ENCODE measurements at regions not wholly inside any gene's neighbourhood (a gene's known extent, or its start where the extent isn't known, plus 50 kb on each side); places are given as distances from the start of the nearest gene placed in this dataset.
"Not testable (repeated sequence)": the region's sequence is repeated elsewhere in the genome, so short reads cannot be mapped to it uniquely, and the experiment has no call there.

DNA sequence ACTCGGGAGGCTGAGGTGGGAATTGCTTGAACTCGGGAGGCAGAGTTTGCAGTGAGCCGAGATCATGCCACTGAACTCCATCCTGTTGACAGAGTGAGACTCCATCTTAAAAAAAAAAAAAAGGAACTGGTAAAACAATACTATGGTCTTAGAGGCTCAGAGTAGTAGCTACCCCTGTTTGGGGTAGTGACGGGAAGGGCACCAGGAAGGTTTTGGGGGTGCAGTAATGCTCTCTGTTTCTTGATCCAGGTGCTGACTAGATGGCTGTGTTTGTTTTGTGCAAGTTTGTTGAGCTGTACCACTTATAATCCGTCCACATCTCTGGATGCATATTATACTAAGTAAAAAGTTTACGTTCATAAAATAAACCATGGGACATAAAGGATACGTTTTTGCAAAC, 765.8 kb upstream of the TPTE start:
- H3K27me3 ChIP-seq: no peaks in the 10 kb centered on the region
- 54 to 64% (median 60%) methylated on average over 7 of the region's 7 CpGs for WGBS, 5 donors
- no peaks in the 10 kb centered on the region for H3K36me3 ChIP-seq
- no peak overlapping the region for H3K4me3 ChIP-seq
- no peaks in the 10 kb centered on the region for H3K4me1 ChIP-seq
- DNase-seq: no peak
- peaks cover 4 to 76% (median 50%) of the 10 kb centered on the region in 4 donors for H3K9me3 ChIP-seq
- TF ChIP-seq EP300 (IDR thresholded peaks at IDR 0.05) (no peak), POLR2A (IDR thresholded peaks at IDR 0.05) (no peak), POLR2AphosphoS5 (IDR thresholded peaks at IDR 0.05) (no peak)
- TF ChIP-seq, protein P1, sequence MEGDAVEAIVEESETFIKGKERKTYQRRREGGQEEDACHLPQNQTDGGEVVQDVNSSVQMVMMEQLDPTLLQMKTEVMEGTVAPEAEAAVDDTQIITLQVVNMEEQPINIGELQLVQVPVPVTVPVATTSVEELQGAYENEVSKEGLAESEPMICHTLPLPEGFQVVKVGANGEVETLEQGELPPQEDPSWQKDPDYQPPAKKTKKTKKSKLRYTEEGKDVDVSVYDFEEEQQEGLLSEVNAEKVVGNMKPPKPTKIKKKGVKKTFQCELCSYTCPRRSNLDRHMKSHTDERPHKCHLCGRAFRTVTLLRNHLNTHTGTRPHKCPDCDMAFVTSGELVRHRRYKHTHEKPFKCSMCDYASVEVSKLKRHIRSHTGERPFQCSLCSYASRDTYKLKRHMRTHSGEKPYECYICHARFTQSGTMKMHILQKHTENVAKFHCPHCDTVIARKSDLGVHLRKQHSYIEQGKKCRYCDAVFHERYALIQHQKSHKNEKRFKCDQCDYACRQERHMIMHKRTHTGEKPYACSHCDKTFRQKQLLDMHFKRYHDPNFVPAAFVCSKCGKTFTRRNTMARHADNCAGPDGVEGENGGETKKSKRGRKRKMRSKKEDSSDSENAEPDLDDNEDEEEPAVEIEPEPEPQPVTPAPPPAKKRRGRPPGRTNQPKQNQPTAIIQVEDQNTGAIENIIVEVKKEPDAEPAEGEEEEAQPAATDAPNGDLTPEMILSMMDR (IDR thresholded peaks at IDR 0.05): no peak
- intact Hi-C loops (cut with DNase I; ENCODE audit: low total_unique reads): no loop called here
- no peak overlapping the region for H3K27ac ChIP-seq

- intact Hi-C loops (cut with DNase I; ENCODE audit: low total_unique reads): no loop called here
- no peak for DNase-seq
- 71 to 76% (median 75%) methylated on average over 9 of the region's 9 CpGs for WGBS, 5 donors
- Histone ChIP-seq H3K27ac (no peak overlapping the region), H3K36me3 (no peaks in the 10 kb centered on the region), H3K9me3 (peaks cover 4 to 77% (median 47%) of the 10 kb centered on the region in 4 donors), H3K4me3 (no peak overlapping the region), H3K27me3 (no peaks in the 10 kb centered on the region), H3K4me1 (no peaks in the 10 kb centered on the region)
- TF ChIP-seq POLR2AphosphoS5 (IDR thresholded peaks at IDR 0.05) (no peak), EP300 (IDR thresholded peaks at IDR 0.05) (no peak), POLR2A (IDR thresholded peaks at IDR 0.05) (no peak)
- TF ChIP-seq, protein P1 (IDR thresholded peaks at IDR 0.05): no peak
Observed at GRCh38 chr21:9756677-9757076, 764.7 kb upstream of the TPTE start.

DNA sequence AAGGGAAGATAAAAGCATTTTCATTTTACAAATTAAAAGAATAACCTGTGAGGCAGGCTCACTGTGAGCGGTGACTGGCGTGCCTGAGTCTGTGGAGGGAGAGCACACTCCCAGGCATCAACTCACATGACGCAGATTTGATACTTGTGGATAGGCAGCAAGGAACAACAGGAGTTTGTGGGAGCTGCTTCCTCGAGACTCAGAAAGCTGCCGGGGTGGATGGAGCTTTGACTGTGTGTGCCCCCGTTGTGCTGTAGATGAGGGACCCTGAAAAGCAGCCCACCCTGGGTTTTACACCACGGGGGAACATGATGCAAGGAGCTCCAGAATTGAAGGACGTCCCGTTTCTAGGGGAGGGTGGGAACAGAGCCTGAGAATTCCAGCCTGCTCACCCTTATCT, 764.3 kb upstream of the TPTE start:
- H3K27ac ChIP-seq; H3K36me3 ChIP-seq; H3K4me1 ChIP-seq; H3K4me3 ChIP-seq; H3K27me3 ChIP-seq; intact Hi-C loops (cut with DNase I; ENCODE audit: low total_unique reads); DNase-seq: not testable (repeated sequence)
- 55 to 66% (median 61%) methylated on average over 9 of the region's 9 CpGs for WGBS, 5 donors
- H3K9me3 ChIP-seq: peaks cover 4 to 72% (median 47%) of the 10 kb centered on the region in 4 donors

- DNase-seq; H3K27me3 ChIP-seq; H3K4me1 ChIP-seq; intact Hi-C loops (cut with DNase I; ENCODE audit: low total_unique reads); H3K36me3 ChIP-seq; H3K27ac ChIP-seq; H3K4me3 ChIP-seq: not testable (repeated sequence)
- H3K9me3 ChIP-seq: peaks cover 4 to 68% (median 49%) of the 10 kb centered on the region in 4 donors
- 74 to 86% (median 80%) methylated on average over 9 of the region's 9 CpGs for WGBS, 5 donors
Observed at GRCh38 chr21:9757572-9757971, 763.8 kb upstream of the TPTE start.

- 51 to 65% (median 62%) methylated on average over 6 of the region's 6 CpGs for WGBS, 5 donors
- H3K4me1 ChIP-seq: no peaks in the 10 kb centered on the region
- DNase-seq: no peak
- peaks cover 4 to 68% (median 50%) of the 10 kb centered on the region in 4 donors for H3K9me3 ChIP-seq
- TF ChIP-seq, protein P1 (IDR thresholded peaks at IDR 0.05): no peak
- no peak overlapping the region for H3K4me3 ChIP-seq
- no peak overlapping the region for H3K27ac ChIP-seq
- no peaks in the 10 kb centered on the region for H3K27me3 ChIP-seq
- intact Hi-C loops (cut with DNase I; ENCODE audit: low total_unique reads): no loop called here
- no peaks in the 10 kb centered on the region for H3K36me3 ChIP-seq
Observed at GRCh38 chr21:9758141-9758540, 763.2 kb upstream of the TPTE start.

DNA sequence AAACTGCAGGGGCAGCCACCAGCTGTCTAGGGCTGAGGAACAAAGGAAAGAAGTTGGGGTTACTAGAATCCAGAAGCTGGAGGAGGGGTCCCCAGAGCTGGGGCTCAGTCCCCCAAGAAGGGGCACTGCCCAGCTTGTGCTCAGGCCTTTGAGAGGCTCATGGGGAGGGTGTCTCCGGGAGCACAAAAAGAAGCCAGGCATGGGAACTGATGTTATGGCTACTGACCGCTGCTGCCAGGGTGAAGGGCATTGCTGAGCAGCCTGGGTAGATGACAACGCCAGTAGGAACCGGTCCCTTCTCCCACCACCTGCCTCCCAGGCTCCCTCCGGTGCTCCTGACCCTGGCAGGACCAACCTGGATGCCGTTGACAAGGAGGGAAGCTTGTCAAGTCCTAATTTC, 762.5 kb upstream of the TPTE start:
- no peak overlapping the region for H3K4me3 ChIP-seq
- WGBS, 5 donors: 57 to 62% (median 58%) methylated on average over 6 of the region's 6 CpGs

More for the DNA sequence above, 762.5 kb upstream of the TPTE start:
- Histone ChIP-seq H3K4me1 (no peaks in the 10 kb centered on the region), H3K27me3 (no peaks in the 10 kb centered on the region), H3K27ac (no peak overlapping the region), H3K9me3 (peaks cover 4 to 68% (median 51%) of the 10 kb centered on the region in 4 donors), H3K36me3 (no peaks in the 10 kb centered on the region)
- intact Hi-C loops (cut with DNase I; ENCODE audit: low total_unique reads): no loop called here
- no peak for DNase-seq
- no peak for TF ChIP-seq POLR2AphosphoS5 (IDR thresholded peaks at IDR 0.05)
- TF ChIP-seq, protein P1 (IDR thresholded peaks at IDR 0.05): no peak
- no peak for TF ChIP-seq POLR2A (IDR thresholded peaks at IDR 0.05)
- TF ChIP-seq EP300 (IDR thresholded peaks at IDR 0.05): no peak

Measured in stomach (tissue), 8 donors.